GM21526 (cell line): ENCODE measurements at regions not wholly inside any gene's neighbourhood (a gene's known extent, or its start where the extent isn't known, plus 50 kb on each side); places are given as distances from the start of the nearest gene placed in this dataset.

Experiments used
- ATAC-seq: cut with Tn5 transposase; IDR thresholded peaks from one replicate; pipeline ENCODE4 v1.9.1; 2021; ENCODE audit warnings: moderate library complexity; ENCODE audit not compliant: unreplicated experiment, low FRiP score

DNA sequence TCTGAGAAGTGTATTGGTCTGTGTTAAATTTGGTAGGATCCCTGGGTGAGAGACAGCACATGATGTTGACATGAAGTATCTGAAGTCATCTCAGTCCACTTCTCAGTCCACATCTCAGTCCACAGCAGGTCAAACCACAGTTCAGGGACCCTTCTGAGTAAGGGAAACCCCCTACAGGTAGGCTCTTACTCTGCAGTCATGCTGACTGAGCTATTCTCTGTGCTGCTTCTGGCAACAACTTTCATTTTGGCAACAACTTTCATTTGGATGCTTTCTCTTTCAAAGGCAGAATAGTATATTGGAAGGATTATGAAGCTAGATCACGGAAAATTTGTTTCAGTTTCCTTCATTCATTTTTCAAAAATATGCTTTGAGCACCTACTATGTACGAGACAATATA lies 178.2 kb upstream of the GOLIM4 start:
- ATAC-seq, result peak; percentile 88

GRCh38 chr3:168273036-168273435 lies 177.3 kb upstream of the GOLIM4 start:
- no peak for ATAC-seq

- ATAC-seq, result no peak
These were observed 176.7 kb upstream of the GOLIM4 start for GRCh38 chr3:168272343-168272985.

DNA sequence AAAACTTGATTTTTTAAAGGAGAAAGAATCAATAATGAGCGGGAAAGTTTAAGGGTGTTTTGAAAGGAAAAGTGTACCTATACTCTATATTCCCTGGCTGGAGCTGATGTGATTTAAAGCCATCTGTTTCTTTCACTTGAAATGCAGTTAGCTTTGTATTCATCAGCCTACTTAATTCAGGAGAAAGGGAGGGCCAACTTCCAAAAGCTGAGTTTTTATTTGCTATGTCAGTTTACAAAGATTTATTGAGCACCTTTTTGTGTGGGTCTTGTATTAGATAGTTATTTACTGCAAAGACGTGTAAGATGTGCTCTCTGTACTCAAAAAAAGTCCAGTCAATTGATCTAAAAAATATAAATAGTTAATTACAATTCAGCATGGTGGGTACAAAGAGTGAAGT lies 176.2 kb upstream of the GOLIM4 start:
- ATAC-seq, result no peak

GRCh38 chr3:168269001-168269400 lies 173.3 kb upstream of the GOLIM4 start:
- ATAC-seq, result no peak

DNA sequence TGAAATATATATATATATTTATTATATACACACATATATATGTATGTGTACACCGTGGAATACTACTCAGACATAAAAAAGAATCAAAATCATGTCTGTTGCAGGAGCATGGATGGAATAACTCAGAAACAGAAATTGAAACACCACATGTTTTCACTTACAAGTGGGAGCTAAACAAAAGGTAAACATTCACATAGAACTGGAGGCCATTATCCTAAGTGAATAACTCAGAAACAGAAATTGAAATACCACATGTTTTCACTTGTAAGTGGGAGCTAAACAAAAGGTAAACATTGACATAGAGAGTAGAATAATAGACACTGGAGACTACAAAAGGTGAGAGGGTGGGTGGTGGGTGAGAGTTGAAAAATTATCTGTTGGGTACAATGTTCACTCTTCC lies 171.5 kb upstream of the GOLIM4 start:
- ATAC-seq, result no peak

GRCh38 chr3:168266335-168266734 lies 170.6 kb upstream of the GOLIM4 start:
- no peak for ATAC-seq

DNA sequence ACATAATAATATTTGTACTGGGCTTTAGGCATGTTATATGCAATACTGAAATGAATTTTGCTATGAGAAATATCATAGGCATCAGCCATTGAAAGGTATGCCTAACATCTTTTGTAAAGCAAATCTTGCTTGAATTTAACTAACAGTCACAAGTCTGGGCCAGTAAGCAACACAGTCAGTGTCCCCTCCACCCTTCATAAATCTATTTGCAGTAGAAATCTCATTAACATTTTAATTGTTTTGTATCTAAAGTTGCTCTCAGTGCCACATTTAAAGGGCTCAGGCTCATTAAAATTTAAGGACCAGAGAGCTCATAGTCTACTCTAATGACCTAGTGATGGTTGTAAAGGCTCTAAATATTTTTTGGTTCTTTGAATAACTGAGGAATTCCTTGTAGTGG lies 167.2 kb upstream of the GOLIM4 start:
- no peak for ATAC-seq

- no peak for ATAC-seq
These were observed 165.1 kb upstream of the GOLIM4 start for GRCh38 chr3:168260859-168261258.

DNA sequence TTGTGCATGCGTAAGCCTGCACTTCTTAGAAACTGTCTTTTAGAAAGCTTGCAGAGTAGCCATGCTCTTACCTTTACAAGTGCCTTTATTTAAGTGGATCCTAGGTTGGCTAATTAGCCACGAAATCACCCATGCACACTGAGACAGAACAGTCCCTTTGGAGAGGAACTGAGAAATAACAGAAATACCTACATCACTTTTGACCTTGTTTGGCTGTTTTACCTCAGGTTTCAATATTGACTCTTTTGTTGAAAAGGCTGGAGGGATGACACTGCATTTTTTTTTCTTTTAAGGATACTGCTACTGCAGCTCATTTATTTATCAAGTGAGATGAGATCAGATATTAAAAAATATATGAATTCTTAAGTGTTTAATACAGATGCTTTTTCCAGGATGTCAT lies 155.6 kb upstream of the GOLIM4 start:
- ATAC-seq, result peak; percentile 47

- ATAC-seq, result peak; percentile 19
These were observed 154.7 kb upstream of the GOLIM4 start for GRCh38 chr3:168250415-168250861.

GRCh38 chr3:168249550-168250414 lies 154.1 kb upstream of the GOLIM4 start:
- ATAC-seq, result peak; percentile 71

DNA sequence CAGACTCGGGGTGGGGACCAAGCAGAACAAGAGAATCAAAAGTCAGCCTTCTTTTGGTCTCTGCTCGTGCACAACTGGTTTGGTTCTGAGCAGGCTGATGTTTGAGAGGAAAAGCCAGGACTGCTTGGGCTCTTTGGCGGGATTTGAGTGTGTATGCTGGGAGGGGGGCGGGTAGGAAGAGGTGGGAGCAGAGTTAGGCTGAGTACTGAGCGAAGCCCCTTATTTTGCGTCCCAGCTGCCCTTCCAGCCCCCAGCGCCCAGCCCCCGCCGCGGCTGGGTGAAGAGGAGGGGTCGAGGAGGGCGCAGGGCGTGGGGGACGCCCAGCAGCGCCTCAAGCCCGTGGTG lies 153.5 kb upstream of the GOLIM4 start:
- ATAC-seq, result no peak

GRCh38 chr3:168248383-168249204 lies 152.9 kb upstream of the GOLIM4 start:
- ATAC-seq, result peak; percentile 5

- ATAC-seq, result no peak
These were observed 145.4 kb upstream of the GOLIM4 start for GRCh38 chr3:168241156-168241555.

- ATAC-seq, result no peak
These were observed 143.6 kb upstream of the GOLIM4 start for GRCh38 chr3:168239287-168239686.

DNA sequence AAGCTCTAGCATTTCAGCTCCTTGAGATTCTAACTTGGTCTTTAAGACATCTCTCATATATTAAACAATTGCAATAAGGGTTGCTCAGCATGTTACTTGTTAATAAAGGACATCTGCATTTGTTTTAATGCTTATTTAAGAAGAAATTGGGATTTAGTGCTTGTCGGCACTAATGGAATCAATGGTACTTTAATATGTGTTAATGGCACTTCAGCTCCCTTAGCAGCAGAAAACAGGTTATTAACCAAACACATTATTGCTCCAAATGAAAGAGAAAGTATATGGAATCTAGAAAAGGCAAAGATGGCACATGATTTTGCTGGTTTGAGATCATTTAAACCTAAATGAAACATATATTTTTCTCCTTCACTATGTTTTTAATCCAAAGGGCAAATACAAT lies 137.3 kb upstream of the GOLIM4 start:
- no peak for ATAC-seq

GRCh38 chr3:168223085-168223484 lies 127.4 kb upstream of the GOLIM4 start:
- no peak for ATAC-seq

DNA sequence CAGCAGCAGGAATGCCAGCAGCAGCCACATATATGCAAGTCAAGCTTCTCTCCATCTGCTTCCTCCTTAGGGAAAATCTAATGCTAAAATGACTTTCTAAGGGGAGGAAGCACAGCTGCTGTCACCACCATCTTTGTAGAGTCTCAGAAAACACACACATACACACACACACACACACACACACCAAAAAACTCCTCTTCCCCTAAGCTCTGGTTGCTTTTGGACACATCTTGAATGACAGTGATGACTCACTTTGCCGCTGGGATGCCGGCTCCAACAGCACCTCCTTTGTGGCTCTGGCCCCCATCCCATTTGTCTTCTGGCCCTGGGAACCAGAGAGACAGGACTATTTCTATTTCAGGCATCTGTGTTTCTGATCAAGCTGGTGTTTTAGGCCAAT lies 124.8 kb upstream of the GOLIM4 start:
- no peak for ATAC-seq

DNA sequence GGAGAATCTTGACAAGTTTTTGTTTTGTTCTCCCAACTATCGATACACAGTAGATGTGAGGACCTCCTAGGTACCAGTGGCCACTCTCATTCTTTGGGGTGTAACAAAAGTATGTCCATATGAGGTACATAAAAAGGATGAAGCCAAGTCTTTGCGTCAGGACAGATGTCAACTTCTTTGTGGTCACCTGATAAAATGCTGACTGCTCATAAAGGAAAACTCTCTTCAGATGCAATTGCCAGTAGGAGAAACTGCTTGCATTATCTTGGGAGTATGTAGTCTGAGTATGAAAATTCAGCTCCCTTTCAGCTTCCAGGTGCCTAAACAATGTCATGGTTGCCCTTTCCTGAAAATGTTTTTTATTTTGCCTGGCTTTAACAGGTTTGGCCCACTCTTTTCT lies 123.8 kb upstream of the GOLIM4 start:
- ATAC-seq, result no peak

DNA sequence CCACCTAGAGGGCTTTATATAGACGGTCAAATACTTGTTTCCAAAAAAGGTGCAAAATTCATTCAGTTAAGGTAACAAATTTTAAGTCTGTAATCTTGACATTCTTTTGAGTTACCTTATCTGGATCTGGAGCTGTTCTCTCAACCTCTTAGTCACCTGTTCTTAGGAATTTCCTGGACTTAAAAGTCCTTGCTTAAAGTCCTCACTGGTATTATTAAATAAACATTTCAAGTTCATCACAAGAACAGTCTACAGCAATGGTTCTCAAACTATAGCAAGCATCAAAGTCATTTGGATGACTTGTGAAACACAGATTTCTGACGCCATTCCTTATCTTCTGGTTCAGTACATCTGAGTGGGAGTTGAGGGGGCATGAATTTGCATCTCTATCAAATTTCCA lies 122.9 kb upstream of the GOLIM4 start:
- no peak for ATAC-seq
